ENCODE measurements at regions not wholly inside any gene's neighbourhood (a gene's known extent, or its start where the extent isn't known, plus 50 kb on each side); places are given as distances from the start of the nearest gene placed in this dataset.

DNA sequence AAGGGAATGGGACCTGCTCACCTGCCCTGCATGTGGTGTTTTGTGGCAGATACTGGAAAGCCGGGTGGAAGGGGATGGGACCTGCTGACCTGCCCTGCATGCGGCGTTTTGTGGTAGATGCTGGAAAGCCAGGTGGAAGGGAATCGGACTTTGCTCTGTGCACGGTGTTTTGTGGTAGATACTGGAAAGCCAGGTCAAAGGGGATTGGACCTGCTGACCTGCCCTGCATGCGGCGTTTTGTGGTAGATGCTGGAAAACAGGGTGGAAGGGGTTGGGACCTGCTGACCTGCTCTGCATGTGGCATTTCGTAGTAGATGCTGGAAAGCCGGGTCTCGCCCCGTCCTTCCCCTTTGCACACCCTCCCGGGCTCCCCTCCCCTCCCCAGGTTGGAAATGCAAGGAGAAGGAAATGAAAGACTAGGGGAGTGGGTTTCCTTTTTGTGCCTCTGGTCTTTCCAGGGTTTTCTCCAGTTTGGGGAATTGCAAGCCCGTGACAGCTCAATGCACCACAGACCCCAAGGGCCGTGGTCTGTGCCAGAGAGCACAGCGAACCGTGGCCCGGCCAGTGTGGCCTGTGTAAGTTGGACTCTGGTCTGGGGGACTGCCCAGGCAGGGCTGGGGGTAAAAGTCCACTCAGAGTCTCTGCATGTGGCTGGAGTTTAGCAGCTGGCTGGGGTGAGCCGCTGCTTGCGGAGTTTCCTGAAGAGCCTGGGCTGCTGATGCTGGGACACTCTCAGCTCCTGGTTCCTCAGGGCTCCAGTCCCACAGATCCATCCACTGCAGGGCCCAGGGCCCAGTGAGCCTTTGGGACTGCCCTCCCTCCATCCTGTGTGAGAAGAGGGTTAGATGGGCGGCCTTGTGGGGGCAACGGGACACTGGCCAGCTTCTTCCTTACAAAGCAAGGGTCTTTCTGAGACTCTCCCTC is 105.5 kb downstream of the CRYAA start:
- no peak for DNase-seq (ENCODE audit: low read depth)

DNA sequence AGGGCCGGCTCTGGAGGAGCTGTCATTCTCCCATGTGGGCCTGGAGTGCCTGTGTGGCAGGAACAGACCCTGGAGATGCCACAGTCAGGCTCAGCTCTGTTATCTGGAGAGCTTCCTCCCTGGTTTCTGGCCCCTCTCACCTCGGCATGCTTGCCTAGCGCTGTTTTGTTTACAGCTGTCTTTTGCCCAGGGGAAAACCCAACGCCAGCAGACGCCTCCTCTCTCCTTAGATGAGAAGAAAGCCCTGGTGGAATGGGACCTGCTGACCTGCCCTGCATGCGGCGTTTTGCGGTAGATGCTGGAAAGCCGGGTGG is 104.9 kb downstream of the CRYAA start:
- DNase-seq (ENCODE audit: low read depth): no peak

DNA sequence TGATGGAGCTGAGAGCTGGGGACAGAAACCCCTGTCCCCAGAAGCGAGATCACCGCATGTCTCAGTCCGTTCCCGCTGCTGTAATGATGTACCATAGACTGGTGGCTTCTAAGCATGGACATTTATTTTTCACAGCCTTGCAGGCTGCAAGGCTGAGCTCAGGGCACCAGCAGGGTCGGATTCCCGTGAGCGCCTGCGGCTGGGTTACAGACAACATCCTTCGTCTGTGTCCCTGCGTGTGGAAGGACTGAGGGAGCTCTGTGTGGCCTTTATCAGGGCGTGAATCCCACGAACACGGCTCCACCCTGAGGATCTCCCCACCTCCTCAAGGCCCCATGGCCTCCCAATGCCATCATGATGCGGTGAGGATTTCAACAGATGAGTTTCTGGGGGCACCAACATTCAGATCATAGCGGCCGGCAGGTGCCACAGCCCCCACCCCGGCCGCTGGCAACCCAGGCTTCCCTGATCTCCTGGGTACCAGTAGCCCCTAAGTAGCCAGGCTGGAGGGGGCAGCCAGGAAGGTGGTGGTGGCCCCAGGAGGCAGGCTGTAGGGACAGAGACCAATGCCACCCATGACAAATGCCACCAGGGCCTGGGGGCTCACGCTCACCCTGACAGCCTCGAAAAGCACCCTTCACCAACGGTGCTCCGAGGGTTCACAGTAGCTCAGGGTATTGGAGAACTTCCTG is 104.4 kb downstream of the CRYAA start:
- DNase-seq (ENCODE audit: low read depth): no peak

DNA sequence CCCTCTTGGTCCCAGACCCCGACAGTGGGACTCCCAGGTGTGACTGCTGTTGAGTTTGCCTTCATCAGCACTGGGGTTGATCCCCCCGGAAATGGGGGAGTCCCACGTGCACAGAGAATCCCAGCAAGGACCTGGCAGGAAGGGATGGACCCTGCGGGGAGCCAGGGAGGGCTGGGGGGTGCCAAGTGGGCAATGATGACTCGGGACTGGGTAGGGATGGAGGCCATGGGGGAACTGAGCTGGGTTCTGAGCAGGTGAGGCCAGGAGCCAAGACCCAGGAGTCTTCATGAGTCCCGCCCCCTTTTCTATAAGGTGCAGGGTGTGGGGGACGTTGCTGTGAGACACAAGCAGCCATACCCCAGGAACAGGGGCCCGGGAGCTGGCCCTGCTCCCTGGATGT is 103.8 kb downstream of the CRYAA start:
- DNase-seq (ENCODE audit: low read depth): no peak

DNA sequence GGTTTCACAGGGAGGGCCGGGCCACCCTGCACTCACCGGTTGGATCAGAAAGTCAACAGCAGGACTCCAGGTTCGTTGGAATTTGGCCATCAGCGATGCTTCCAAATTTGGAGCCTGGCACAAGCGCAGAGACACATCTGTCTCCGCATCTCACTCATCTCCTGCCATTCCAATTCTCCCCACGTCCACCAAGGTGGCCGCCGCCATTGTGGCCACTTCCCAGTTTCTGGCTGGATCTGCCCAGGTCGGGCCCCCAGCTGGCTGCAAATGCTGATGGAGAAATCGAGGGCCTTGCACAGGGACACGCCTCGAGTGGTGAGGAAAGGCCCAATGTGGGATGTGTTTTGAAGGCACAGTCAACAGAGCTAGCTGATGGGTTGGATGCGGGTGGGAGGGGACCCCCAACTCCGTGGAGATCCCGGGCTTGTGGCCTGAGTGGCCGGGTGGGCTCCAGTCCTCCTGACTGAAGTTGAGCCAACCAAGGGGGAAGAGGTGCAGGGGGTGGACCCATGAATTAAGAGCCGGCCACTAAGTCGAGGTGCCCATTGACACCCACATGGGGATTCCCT is 102.7 kb downstream of the CRYAA start:
- DNase-seq (ENCODE audit: low read depth): no peak

DNA sequence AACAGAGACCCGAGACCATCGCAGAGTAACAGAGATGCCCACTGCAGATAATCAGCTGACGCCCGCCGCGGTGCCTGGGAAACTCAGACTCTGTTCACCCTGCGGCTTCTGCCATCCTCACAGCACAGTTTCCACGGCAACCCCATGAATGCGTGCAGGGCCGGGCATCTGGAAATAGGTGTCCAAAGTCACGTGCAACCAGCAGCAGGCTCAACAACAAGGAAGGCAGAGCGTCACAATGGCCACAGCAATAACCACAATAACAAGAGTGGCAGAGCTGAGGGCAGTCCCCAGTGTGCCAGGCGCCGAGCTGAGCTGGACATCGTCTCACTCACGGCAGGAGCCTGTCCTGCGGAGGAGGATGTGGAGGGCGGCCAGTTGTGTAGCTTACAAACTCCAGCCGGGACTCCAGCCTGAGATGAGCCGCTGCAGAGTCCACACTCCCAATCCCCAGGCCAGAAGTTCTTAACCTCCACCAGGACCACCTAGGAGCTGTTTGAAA is 102.0 kb downstream of the CRYAA start:
- DNase-seq (ENCODE audit: low read depth): peak; percentile 9

DNA sequence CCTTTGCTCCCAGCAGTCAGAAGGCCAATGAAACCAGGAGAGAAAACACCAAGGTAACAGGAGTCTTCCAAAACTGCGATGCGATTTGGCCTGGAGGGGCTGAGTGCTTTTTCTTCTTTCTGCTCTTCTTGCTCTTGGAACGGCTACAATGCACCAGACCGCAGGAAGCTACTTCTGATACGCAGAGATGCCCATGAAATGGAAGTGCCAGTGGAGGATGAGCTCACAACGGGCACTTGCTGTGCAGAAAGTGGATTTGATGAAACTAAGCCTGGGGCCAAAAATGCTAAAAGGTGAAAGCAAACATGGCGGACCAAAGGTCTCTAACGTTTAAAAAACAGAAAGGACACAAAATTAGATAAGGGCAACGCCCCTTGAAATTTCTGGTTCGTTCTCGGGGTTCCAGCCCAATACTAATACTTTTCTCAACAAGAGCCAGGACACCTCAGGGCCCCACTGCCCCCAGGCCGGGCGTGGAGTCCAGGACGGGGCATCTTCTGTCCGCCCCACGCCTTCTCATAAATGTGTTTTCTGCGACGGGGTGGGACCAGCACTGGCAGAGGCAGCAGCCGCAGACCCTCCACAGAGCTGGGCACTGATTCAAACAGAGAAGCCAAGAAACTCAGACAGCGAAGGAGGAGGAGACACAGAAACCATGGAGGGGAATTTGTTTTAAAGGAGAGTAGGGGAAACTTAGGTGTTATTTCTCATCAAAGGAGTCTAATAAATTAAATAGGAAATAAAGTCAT is 101.3 kb downstream of the CRYAA start:
- no peak for DNase-seq (ENCODE audit: low read depth)

DNA sequence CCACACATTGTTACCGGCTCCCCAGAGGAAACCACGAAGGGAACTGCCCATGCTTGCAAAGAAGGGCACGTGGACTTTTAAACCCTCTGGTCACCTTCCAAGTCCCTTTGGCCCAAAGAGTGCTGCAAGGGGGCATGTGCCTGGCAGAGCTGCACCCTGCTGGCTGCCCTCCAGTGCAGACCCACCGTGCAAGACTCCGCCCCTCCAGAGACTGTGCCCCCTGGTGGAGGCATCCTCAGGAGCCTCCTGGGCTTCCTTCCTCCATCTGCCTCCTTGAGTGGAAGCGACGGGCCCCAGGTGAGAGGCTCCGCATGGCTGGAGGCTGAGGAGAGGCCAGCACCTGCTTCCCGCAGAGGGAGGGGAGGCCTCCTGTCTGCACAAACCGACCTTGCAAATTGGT is 100.6 kb downstream of the CRYAA start:
- DNase-seq (ENCODE audit: low read depth): no peak

DNA sequence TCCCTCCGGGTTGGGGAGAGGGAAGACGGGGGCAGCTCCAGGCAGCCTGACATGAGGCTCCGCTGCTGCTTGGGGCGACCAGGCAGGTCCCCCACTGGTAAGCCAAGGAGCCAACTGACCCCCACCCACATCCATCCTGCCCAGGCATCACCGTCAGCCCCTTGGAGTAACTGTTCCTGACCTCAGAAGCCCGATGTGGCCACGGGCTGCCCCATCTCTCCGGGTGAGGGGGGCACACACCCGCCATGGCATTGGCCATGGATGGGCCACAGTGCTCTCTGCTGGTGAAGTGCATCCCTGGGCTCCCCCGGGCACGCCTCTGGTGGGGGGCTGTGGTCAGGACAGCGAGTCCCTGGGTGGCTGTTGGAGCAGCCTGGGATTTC is 100.0 kb downstream of the CRYAA start:
- no peak for DNase-seq (ENCODE audit: low read depth)

DNA sequence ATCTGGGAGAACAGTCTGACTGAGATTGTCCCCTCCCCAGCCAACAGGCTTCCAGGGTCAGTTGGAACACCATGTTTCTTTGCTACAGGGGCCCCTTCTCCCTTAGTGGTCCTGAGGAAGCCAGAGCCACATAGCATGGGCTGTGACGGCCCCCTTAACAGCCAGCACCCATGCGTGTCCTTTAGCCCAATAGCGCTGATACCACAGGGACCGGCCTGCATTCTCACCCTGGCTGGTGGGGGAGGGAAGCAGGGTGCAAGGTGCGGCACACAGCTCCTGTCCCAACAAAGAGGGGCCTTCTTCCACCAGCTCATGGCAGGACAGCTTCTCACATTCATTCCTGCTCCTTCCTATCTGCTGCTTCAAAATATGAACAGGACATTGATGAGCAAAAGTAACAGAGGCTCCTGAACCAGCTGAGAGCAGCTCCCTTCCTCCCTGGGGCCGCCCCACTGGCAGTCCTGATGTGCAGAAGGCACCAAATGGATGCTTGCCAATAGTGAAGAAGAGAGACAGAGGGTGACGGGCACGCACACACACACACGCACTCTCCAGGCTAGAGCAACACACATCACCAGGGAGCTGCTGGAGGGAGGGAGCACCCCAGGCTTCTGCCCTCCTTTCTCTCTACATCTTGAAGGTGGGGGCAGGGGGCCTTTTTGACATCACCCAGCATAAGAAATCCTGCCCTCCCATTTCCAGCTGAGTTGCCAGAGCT is 99.4 kb downstream of the CRYAA start:
- DNase-seq (ENCODE audit: low read depth): no peak

DNA sequence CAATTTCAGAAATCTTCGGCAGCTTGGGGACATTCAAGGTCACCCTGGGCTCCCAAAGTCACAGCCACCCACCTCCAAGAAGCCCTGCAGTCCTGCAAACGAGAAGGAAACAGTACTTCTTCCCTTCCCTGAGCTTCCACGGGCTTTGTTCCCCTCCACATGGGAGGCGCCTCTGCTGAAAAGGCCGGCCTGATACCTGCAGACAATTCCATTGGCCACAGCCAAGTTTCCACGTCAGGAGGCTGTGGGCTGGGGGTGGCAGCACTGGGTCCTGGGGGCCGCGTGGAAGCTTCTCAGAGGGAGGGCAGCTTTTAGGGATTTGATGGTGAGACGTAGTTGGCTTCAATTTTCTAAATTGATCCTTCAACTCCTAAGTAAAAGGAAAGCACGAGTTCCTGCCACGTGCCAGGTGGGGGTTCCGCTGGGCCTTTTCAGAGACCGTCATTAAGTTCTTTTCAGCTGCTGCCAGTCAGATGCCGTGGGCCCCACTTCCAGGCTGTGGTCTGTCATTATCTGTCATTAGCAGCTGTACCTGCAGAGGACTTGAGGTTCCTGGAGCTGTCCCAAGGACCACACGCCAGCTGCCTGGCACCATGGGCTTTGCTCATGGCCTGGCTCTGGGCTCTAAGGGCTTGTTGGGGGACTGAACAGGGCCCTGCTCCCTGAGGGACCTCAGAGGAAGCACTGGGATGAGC is 98.7 kb downstream of the CRYAA start:
- no peak for DNase-seq (ENCODE audit: low read depth)

DNA sequence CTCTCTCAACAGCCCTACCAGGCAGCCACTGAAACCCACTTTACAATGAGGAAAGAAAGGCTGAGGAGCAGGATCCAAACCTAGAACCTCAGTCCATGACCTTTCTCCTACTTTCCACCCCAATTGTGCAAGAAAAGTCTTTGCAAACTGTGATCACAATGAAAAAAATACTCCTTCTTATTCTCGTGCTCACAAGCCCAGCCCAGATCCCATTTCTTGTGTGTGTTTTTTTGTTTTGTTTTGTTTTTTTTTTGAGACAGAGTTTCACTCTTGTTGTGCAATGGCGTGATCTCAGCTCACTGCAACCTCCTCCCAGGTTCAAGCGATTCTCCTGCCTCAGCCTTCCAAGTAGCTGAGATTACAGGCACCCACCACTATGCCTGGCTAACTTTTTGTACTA is 97.7 kb downstream of the CRYAA start:
- peak; percentile 5 for DNase-seq (ENCODE audit: low read depth)

DNA sequence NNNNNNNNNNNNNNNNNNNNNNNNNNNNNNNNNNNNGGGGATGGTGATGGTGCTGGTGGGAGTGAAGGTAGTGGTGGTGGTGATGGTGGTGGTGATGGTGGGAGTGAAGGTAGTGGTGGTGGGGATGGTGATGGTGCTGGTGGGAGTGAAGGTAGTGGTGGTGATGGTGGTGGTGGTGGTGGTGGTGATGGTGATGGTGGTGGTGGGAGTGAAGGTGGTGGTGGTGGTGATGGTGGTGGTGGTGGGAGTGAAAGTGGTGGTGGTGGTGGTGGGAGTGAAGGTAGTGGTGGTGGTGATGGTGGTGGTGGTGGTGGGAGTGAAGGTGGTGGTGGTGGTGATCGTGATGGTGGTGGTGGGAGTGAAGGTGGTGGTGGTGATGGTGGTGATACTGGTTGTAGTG is 93.6 kb downstream of the CRYAA start:
- no peak for DNase-seq (ENCODE audit: low read depth)
